ENCODE measurements at regions not wholly inside any gene's neighbourhood (a gene's known extent, or its start where the extent isn't known, plus 50 kb on each side); places are given as distances from the start of the nearest gene placed in this dataset.

GRCh38 chr3:188000361-188000861, 153.5 kb upstream of the LPP start:
- peaks cover 32 to 41% of the 10 kb centered on the region in 2 experiments for H3K4me1 Mint-ChIP-seq
- Histone ChIP-seq H3K27me3 (ENCODE audit: insufficient read depth, low read length) (no peaks in the 10 kb centered on the region), H2BK15ac (ENCODE audit: low read depth, low read length) (no peak overlapping the region), H2BK120ac (ENCODE audit: low read depth, low read length, poor library complexity, severe bottlenecking) (no peak overlapping the region), H4K20me1 (ENCODE audit: control insufficient read depth, insufficient read depth, insufficient read length) (no peaks in the 10 kb centered on the region), H3K4me2 (ENCODE audit: insufficient read depth, insufficient read length, low read length) (no peak overlapping the region), H3K18ac (ENCODE audit: insufficient read length, low read depth, low read length) (no peak overlapping the region), H3T11ph (ENCODE audit: low read length) (no peak overlapping the region), H3K4ac (ENCODE audit: low read depth, low read length) (no peak overlapping the region), H2BK20ac (ENCODE audit: low read depth, low read length, poor library complexity, severe bottlenecking) (no peak overlapping the region), H3K9ac (ENCODE audit: extremely low read depth, insufficient read length, low read length) (no peak overlapping the region), H4K8ac (replicated peaks; ENCODE audit: insufficient read length, low read depth, low read length) (no peak overlapping the region), H3K23ac (ENCODE audit: insufficient read length, low read depth, low read length) (no peak overlapping the region), H2BK12ac (ENCODE audit: insufficient read length, low read depth, low read length) (no peak overlapping the region), H3K4me1 (ENCODE audit: insufficient read depth, low read length) (no peaks in the 10 kb centered on the region; the same call in none of the 2 replicates), H3K14ac (ENCODE audit: insufficient read depth, low read length) (no peak overlapping the region), H4K5ac (ENCODE audit: insufficient read length, low read depth, low read length) (no peak overlapping the region), H3K79me2 (ENCODE audit: insufficient read depth, low read length) (no peaks in the 10 kb centered on the region), H3K56ac (ENCODE audit: insufficient read length, low read depth, low read length) (no peak overlapping the region), H3K9me3 (ENCODE audit: control insufficient read depth, low read depth, low read length) (no peaks in the 10 kb centered on the region), H3K23me2 (ENCODE audit: insufficient read length, low read depth, low read length, poor library complexity, severe bottlenecking) (no peaks in the 10 kb centered on the region), H2AK5ac (ENCODE audit: insufficient read length, low read length) (no peak overlapping the region), H3K27ac (ENCODE audit: insufficient read length, low read depth, low read length) (no peak overlapping the region), H3K79me1 (ENCODE audit: insufficient read depth, low read depth, low read length, poor library complexity, severe bottlenecking) (no peaks in the 10 kb centered on the region), H2BK5ac (ENCODE audit: insufficient read length, low read length) (no peak overlapping the region), H4K91ac (ENCODE audit: insufficient read length, low read depth, low read length) (no peak overlapping the region), H2AFZ (ENCODE audit: low read length) (no peak overlapping the region)
- H3K27ac Mint-ChIP-seq, result no peak overlapping the region; a peak in 1 of 7 replicates
- no peak for TF ChIP-seq CTCF (conservative IDR thresholded peaks at IDR 0.05)
- no peaks in the 10 kb centered on the region for H3K9me3 Mint-ChIP-seq
- WGBS (ENCODE audit: extremely low coverage, insufficient read length, low lambda C conversion rate), result no CpG with 5 or more reads among the region's 6 CpGs
- H3K27me3 Mint-ChIP-seq (ENCODE audit: low read depth), result no peaks in the 10 kb centered on the region
- no peak for DNase-seq
- no peaks in the 10 kb centered on the region; a peak in 1 of 7 replicates for H3K36me3 Mint-ChIP-seq (ENCODE audit: insufficient read depth in 1 of 3, low read depth in 3 of 3)
- H3K4me3 Mint-ChIP-seq, result no peak overlapping the region

Measured in H9 (cell line).